NCI-H510A (cell line): ENCODE measurements at regions not wholly inside any gene's neighbourhood (a gene's known extent, or its start where the extent isn't known, plus 50 kb on each side); places are given as distances from the start of the nearest gene placed in this dataset.

Source experiments
- DNase-seq: peaks from one replicate; lab custom pipeline; 2025; lab: John Stamatoyannopoulos, UW

DNA sequence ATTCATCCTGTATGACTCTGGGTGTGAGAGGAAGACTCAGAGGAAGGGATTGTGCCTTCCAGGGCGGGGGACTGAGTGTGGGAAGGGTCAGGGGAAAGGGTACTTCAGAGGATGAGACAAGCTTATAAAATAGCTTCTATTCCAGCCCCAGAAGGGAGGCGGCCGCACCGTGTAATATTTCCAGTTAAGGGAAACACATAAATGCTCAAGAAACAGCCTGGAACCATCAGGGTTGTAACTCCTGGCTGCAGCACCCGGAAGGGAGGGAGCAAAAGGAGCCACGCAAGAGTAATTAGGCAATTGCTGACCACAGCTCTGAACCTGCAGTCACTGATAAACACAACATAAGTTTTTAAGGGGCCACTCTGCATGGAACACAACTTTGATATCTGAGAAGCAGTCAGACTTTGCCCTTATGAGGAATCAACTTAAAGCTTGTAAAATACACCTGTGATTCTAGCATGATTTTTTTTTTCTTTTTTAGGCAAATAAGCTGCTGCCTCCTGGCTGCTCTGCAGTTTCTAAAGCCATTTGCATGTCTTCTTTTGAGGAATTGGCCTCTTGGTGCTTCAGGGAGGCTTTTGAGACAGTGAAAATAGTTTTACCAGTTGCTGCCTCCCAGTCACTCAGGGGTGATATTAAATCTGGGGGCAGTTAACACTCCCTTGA lies 382.7 kb downstream of the ENC1 start:
- no peak for DNase-seq

DNA sequence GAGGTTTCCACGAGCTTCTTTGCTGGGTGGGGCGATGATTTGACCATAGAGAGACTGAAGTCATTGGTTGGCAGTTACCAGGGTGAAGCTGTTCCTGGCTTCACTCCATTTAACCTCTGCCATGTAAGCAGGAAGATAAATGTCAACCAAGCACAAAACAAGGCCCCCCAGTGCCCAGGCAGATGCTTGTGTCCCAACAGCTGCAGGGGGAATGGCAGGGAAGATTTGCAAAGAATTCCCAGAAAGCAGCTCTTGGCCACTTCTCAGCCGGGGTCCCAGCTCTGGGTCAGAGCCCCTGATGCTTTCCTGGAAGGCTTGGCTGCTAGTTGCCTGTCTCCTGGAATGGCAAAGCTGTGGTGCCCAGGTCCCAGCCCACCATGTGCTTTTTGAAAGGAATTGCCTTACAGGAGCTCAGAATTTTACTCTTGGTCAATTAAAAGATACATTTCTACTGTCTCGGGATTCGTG lies 383.4 kb downstream of the ENC1 start:
- no peak for DNase-seq

DNA sequence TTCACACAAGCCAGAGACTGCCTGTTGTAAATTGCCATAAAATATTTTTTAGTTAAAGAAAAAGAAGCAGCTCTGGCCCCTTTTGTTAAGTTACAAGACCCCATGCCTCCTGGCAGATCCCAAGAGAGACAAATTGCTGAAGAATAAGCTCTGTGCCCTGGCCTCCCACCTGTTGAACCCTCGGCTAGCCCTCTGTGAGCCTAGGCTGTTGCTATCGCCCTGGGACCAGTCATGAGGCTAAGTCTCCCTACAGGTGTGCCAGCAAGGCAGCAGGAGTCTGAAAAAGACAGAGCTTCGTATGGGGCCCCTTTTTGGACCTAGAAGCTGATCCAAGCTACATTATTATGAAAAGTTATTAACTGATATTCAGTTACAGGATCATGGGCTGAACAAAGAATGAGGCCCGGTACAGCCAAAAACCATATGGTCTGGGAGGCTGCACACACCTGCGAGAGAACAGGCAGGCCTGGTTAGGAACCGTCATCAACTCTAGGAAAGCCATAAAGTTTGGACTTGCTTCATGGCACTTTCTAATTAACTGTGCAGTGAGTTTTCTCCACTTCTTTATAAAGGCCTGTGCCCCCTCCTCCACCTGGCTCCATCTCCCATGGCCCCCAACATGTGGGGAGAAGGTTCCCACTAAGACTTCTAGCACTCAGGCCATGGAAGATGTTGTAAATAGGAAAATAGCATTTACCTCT lies 384.7 kb downstream of the ENC1 start:
- DNase-seq = no peak

DNA sequence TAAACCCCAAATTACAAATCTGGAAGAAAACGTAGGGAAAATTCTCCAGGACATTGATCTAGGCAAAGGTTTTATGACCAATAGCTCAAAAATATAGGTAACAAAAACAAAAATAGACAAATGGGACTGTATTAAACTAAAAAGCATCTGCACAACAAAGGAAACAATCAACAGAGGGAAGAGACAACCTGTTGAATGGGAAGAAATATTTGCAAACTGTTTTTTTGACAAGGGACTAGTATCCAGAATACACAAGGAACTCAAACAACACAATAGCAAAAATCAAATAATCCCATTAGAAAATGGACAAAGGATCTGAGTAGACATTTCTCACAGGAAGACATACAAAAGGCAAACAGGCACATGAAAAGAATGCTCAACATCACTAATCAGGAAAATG lies 386.3 kb downstream of the ENC1 start:
- no peak for DNase-seq

DNA sequence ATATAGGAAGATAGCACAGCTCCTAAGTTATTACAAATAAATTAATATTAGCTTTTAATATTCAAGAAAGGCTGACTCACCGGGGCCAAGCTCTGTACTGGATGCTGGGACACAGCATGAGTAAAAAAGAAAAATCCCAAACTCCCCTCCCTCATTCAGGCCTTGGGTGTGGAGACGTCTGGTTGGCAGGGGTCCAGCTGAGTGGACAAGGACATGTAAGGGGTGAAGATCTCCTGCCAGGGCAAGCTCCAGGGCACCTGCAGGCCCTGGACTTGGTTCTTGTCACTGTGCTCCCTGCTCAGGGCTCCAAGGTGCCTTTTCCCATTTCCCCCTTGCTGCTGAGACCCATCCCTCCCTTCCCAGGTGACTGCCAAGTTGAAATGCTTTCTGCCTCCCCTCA lies 388.5 kb downstream of the ENC1 start:
- DNase-seq = no peak

DNA sequence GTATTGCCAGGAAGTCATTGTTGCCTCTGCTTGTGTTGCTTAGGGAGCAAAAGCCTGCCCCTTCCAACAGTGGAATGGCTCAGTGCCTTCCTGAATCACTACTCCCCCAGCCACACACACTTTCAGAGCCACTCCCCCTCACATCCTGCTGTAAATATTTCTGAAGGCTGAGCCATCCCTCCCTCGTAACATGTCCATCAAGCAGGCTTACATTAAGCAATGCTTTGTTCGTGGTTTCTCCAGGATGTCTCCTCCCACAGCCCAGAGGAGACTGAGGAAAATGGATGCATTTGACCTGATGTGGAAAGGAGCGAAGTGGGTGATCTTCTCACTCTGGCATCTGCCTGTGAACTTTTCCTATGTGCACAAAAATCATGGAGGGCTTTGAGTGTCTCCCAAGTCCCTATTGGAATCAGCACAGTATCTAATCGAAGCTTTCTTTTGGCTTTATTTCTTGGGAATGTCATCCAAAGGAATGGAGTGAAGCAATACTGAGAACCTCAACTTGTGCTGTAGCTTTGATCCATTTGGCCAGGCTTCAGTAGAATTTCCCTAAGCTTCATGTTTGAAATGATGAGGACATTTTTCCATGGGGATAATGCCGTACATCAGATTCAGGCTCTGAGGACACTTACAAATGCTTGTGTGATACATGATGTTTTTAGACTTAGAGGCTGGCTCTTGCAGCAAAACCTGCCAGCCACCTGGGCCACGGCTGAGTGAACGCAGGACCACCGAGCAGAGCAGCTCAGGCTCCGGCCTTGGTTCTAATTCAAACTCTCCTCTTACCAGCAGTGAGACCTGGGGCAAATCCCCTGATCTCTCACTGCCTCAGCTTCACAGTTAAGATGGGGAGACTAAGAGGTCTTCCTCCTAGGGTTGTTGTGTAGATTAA lies 389.1 kb downstream of the ENC1 start:
- DNase-seq = no peak

DNA sequence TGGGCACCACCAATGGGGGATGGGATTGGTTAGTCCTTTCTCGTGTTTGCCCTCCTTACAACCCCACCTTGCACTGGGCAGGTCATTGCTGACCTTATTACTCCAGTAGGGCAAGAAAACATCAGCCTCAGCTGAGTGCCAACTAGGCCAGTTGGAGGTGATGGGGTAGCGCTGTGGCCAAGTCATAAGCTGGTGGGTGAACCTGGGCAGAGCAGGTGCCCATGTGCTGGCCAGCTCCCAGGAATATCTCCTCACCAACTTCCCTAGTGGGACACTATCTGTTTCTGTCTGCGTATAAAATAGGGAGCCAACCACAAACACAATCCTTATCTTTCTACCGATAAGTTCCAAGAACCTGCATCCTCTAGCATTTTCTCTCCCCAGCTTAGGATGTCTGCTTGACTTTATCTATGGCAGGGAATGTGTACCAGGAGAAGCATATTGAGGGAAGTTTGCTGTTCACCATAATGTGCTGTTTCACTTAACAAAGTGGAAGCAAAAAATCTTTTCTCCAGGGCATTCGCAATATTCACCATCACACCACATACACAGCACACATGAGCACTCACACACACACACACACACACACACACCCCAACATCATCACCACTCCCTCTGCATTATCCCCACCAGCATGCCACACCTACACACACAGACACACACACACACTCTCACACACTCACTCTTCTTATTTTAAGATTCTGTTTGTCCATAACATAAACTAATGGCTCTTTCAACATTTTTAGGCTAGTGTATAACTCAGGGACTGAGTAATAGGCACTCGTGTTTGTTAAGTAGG lies 390.0 kb downstream of the ENC1 start:
- no peak for DNase-seq

DNA sequence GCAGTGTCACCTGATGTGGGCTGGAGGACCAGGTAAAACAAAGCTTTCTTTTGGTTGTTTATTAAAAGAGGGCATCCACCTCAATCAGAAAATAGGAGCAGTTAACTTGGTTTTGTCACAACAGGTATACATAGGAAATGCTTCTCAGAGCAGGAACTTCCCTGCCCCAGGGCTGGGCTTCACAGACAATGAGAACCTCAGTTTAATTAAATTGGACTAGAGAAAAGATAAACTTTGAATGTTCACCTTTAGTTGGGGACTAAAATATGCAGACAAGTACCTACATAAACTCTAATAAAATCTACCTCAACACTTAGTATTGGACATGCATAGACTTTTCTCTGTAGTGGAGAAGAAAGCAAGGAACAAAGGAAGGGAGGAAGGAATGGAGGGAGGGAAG lies 392.0 kb downstream of the ENC1 start:
- DNase-seq = no peak

DNA sequence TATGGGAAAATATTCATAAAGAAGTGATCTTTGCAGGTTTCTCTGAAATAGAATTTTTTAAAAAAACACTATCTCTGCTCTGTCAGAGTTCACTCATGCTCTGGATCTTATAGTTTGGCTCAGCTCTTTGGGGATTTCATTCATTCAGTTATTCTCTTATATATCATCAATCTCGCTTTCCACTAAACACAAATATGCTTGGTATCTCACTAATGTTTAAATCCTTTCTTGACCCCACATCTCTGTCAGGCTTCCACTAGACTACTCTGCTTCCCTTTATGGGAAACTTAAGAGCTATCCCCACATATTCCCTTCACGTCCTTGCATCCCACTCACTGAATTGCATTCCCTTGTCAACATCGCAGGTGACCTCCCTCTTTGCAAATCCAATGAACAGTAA lies 396.1 kb downstream of the ENC1 start:
- DNase-seq = no peak

DNA sequence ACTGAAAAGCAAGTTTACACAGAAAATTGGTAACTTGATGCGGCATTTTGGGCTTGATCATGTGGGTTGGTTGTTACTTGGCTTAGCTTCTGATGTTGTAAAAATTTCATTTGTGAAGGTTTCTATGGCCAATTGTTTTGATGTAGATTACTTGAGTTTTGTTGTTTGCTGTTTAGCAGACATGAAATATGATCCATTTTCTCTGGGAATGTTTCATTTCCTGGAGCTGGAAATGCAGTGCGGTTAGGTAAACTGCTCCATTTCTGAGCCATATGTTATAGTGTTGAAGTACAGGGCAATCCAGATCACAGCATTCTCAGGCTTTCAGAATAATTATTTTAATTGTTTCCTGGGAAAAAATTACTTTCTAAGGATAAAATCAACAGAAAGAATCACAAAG lies 396.9 kb downstream of the ENC1 start:
- DNase-seq = no peak

DNA sequence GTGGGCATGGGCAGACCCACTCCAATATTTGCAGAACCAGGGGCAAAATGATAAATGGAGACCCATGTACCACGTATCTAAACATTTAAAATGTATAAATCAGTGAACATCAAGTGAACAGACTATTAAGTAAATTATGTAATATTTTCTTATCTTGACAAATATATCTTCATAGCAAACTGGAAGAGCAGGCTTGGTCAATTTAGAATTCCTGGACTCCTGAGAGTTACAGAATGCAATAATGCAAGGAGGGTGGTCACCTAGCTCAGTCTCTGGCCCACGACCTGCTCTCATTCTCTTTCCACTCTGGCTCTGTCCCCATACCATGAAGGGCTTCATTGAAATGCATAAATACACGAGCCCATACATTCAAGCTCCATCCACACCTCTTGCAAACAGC lies 398.0 kb downstream of the ENC1 start:
- no peak for DNase-seq

DNA sequence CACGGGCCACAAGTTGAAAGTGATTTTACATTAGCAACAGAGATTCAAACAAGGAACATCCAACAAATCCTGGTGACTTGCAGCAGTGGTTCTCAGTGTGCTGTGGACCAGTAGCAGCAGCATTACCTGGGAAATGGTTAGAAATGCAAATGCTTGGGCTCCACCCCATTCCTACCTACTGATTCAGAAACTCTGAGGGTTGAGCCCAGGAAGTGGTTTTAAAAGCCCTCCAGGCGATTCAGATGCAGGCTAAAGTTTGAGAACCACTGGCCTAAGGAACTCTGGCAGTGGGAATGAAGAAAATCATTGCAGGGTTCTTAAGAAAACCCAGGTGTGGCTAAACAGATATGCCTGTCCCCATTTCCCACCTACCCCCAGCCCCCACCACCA lies 398.8 kb downstream of the ENC1 start:
- DNase-seq = no peak

DNA sequence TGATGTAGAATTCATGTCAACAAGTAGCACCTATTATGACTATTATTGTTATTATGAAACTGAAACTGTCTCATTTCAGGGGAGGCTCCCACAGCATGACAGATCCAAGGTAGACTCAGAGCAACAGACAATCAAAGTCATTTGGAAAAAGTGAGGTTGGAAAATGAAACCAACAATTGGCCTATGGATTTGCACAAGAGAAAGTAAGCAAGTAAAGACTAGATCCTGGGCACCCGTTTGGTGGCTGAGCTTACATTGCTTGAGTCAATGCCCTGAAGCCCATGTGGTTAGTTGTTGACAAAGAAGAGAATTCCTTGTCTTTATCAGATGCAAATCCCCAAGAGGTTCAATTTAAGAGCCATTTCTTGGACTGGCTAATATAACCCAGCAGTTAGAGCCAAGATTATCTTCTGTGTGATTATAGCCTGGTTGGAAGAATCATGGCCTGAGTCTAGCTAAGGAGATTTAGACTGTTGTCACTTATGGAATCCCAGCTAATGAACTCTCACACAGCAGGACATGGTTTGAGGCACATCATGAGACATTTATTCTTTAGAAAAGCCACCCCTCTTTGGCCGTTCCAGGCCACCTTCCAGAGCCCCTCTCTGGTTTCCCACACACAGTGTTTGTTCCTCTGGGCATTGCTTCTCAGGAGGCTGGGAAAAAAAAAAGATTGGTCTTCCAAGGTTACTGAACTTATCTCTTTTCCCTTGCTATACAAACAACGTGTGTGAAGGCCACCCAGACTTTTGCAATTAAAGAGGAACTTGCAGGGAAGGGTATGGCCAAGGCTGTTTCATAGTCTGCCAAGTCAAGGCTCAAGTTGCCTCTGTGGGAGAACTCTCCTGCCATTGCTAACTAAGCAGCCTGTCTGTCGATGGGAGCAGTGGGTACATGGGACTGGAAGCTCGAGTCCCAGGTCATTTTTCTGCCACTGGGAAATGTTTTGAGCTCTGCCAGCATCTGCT lies 399.5 kb downstream of the ENC1 start:
- no peak for DNase-seq

DNA sequence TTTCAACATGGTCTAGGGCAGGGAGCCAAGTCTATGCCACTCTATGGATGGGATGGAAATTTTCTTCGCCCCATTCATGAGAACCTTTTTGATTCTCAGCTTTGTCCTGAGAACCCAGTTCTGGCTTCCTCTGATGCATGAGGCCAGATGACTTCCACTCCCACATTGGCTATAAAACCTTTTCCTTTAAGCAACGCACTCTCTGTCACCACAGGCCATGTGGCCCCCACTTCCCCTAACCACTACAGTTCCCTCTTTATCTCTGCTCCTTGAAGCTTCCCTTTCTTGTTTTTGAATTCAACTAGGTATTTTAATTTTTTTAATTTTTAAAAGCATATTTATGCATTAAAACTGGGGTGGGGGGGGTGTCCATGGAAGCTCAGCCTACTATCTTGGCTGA lies 401.3 kb downstream of the ENC1 start:
- no peak for DNase-seq

DNA sequence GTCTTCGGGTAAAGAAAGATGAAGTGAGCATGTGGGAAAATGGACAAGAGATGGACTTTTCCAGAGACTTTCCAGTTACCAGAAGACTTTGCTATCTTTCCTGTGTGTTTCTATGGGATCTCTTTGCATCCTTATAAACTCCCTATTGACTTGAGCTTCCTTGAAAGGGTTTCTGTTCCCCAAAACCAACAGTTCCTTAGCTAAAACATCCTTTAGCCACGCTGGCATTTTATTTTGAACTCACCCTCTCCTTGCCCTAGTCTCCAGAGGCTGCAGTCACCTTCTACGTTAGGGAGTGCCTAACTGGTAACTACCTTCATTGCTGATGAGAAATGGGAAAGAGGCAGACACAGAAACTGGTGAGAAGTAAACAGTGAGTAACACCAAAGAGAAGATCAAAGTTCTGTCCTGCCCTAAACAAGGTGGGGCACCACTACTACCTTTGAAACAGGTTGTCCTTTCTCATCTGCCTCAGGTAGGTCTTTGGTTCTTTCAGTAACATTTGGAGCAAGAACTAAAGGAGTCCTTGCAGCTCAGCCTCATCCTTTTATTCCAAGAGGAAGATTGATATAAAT lies 402.9 kb downstream of the ENC1 start:
- DNase-seq = no peak

DNA sequence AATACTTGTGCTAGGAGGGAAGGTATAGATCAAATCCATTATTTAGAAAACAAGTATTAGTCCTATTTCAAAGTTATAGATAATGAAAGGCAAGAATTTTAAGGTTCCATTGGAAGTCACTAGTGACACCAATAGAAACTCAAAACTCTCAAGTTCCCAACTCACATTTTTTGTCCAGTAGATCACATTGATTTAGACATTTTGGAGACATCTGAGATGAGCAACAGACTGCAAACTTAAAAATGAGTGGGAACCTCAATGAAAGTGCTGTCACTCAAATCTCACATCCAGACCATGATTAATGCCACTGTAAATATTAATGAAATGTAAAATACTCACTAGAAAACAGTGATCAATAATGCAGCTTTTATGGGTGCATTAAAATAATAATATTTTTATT lies 405.0 kb downstream of the ENC1 start:
- no peak for DNase-seq

DNA sequence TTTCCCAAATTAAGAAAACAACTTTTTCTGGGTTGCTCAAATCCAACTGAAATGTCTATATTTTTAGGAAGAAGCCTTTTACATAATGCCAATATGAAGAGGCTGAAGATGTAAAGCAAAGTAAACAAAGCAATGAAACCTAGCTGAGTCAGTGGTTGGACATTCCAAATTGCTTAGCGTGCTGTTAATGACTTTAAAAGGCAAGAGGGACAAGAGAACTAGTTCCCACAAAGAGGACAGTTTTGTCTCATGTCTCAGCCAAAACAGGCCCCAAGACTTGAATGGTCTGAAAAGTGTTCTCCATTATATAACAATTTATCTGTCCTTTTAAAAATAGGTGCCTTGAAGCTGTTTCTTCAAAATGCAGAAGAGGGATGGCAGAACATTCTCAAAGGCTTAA lies 407.0 kb downstream of the ENC1 start:
- DNase-seq = no peak

DNA sequence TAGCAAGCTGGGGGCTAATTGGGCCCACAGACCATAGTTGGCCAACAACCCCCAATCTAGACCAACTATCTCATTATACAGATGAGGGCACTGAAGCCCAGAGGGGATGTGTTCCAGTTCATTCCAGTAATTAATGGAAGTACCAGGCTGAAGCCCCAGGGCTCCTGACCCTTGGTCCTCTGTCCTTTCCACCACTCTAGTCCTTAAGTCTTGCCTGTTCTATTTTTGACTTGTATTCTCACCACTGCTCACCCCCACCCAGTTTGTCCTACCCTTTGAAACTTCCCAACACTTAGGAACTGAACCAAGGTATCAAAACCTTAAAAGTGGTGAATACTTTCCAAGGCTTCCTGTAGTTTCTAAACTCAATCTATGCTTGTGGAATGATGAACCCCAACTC lies 407.4 kb downstream of the ENC1 start:
- DNase-seq = no peak

DNA sequence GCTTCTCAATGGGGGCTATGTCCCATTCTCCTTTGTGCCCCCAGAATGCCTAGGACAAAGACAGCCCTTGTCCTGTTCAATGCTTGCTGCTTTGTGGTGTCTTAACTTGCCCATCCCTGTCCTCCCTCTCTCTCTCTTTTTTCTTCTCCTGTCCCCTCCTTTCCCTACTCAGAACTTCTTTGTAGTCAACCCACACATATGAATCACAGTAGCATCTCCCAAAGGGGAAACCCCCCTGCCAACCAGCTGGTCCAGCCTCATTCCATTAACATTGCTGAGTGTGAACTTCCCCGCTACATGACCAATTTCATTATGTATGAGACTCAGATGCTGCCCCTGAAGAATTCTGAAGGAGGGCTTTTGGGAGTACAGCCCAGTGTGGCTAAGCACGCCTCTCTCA lies 408.3 kb downstream of the ENC1 start:
- DNase-seq = no peak

DNA sequence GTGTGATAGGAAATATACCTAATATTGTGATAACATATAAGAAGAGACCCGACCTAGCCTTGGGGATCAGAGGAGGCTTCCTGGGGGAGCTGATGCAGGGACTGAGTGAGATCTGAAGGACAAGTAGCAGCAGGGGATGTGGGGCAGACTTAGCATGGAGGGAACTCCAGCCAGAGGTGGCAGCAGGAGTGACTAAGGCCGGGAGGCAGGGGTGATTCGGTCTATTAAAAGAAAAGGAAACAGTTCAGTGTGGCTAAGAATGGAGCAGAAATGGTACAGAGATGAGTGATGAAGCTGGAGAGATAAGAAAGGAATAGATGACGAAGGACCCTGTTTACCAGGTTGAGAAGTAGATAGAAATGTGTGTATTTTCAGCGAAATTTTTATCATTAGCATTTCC lies 408.8 kb downstream of the ENC1 start:
- no peak for DNase-seq
